NB4 (cell line): ENCODE measurements at regions not wholly inside any gene's neighbourhood (a gene's known extent, or its start where the extent isn't known, plus 50 kb on each side); places are given as distances from the start of the nearest gene placed in this dataset.

ENCODE experiments used
- DNase-seq: peaks from one replicate; pipeline ENCODE4 v3.0.0; 2010; ENCODE audit warnings: low read depth
- H3K4me3 ChIP-seq: one replicate; pipeline ENCODE4 v1.5.1; 2011; ENCODE audit warnings: mild to moderate bottlenecking, low read depth, low read length, moderate library complexity
- CTCF ChIP-seq: IDR thresholded peaks from one replicate; pipeline ENCODE4 v1.5.1; 2012; ENCODE audit warnings: low read depth, low read length
- MAX ChIP-seq: IDR thresholded peaks from 2 replicates; pipeline ENCODE4 v1.6.1; 2011; ENCODE audit warnings: low read depth, low read length
- MYC ChIP-seq: IDR thresholded peaks from 2 replicates; pipeline ENCODE4 v1.6.1; 2011; ENCODE audit warnings: low read depth, low read length
- POLR2A ChIP-seq: IDR thresholded peaks from 2 replicates; pipeline ENCODE4 v1.6.1; 2011; ENCODE audit warnings: mild to moderate bottlenecking; ENCODE audit not compliant: insufficient read length; ENCODE audit errors: extremely low read depth

- TF ChIP-seq MYC, result no peak
- TF ChIP-seq POLR2A, result no peak
- TF ChIP-seq MAX, result no peak
- TF ChIP-seq CTCF, result no peak
- DNase-seq, result no peak
- H3K4me3 ChIP-seq, result no peak overlapping the region
Measured at GRCh38 chr13:44068169-44068568, 188.5 kb downstream of the LACC1 start.

GRCh38 chr13:44068737-44069136, 189.0 kb downstream of the LACC1 start:
- DNase-seq, result no peak
- TF ChIP-seq MAX (no peak), MYC (no peak), CTCF (no peak), POLR2A (no peak)

GRCh38 chr13:44072536-44072935, 192.8 kb downstream of the LACC1 start:
- DNase-seq, result no peak
- H3K4me3 ChIP-seq, result no peak overlapping the region
- TF ChIP-seq POLR2A (no peak), MYC (no peak), CTCF (no peak), MAX (no peak)

More at GRCh38 chr13:44068737-44069136, 189.0 kb downstream of the LACC1 start:
- H3K4me3 ChIP-seq, result no peak overlapping the region

GRCh38 chr13:44074611-44075010, 194.9 kb downstream of the LACC1 start:
- TF ChIP-seq CTCF (no peak), POLR2A (no peak), MYC (no peak), MAX (no peak)
- no peak for DNase-seq
- no peak overlapping the region for H3K4me3 ChIP-seq

- H3K4me3 ChIP-seq, result no peak overlapping the region
- TF ChIP-seq POLR2A (no peak), MYC (no peak)
- DNase-seq, result no peak
Measured at GRCh38 chr13:44075113-44075512, 195.4 kb downstream of the LACC1 start.

- no peak overlapping the region for H3K4me3 ChIP-seq
- no peak for DNase-seq
- TF ChIP-seq MAX (no peak), MYC (no peak), POLR2A (no peak), CTCF (no peak)
Measured at GRCh38 chr13:44078806-44079376, 199.2 kb downstream of the LACC1 start.
